ENCODE measurements at regions not wholly inside any gene's neighbourhood (a gene's known extent, or its start where the extent isn't known, plus 50 kb on each side); places are given as distances from the start of the nearest gene placed in this dataset.

DNA sequence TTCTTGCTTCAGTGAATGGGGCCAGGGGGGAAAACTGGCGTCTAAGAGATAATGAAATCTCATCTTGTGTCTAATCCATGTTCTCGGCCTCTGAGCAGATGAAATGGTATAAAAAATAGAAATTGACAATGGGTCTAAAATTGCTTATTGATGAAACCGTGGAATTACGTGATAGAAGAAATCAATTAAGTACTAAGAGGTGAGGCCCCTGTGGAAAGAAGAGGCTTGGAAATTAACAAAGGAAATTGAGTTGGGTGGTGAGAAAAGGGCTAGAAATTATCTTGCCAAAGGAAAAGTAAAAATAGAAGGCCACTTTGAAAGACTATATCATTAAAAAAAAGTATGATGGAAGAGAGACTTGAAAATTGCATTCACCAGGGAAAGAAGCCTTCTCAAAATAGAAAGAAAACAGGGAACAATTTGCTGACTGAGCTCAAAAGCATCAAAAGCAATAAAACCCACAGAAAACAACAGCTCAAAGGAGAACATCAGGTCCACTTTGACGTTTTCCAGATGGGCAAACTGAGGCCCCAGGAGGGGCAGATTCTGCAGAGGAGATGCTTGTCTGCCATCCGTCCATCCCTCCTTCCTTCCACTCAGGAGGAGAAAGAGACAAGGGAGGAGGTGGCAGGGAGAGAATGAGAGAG is 226.1 kb upstream of the RTL1 start:
- ChIA-PET CTCF (no interaction called here), POLR2A (interaction anchor here (0.7 kb wide), 1 partner anchor 686 kb away, joined by 4 read pairs; no protein-coding TSS in a partner anchor)
- Mint-ChIP-seq H3K27ac (no peak overlapping the region), H3K9me3 (no peaks in the 10 kb centered on the region), H3K4me1 (ENCODE audit: low read depth) (peaks cover 2% of the 10 kb centered on the region), H3K36me3 (ENCODE audit: low read depth) (no peaks in the 10 kb centered on the region), H3K27me3 (peaks cover 17% of the 10 kb centered on the region), H3K4me3 (no peak overlapping the region)
- DNase-seq (no peak), ATAC-seq (no peak)
- intact Hi-C loops (cut with micrococcal nuclease) = no loop called here
- TF ChIP-seq, protein P1, sequence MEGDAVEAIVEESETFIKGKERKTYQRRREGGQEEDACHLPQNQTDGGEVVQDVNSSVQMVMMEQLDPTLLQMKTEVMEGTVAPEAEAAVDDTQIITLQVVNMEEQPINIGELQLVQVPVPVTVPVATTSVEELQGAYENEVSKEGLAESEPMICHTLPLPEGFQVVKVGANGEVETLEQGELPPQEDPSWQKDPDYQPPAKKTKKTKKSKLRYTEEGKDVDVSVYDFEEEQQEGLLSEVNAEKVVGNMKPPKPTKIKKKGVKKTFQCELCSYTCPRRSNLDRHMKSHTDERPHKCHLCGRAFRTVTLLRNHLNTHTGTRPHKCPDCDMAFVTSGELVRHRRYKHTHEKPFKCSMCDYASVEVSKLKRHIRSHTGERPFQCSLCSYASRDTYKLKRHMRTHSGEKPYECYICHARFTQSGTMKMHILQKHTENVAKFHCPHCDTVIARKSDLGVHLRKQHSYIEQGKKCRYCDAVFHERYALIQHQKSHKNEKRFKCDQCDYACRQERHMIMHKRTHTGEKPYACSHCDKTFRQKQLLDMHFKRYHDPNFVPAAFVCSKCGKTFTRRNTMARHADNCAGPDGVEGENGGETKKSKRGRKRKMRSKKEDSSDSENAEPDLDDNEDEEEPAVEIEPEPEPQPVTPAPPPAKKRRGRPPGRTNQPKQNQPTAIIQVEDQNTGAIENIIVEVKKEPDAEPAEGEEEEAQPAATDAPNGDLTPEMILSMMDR (IDR thresholded peaks at IDR 0.05) = no peak

DNA sequence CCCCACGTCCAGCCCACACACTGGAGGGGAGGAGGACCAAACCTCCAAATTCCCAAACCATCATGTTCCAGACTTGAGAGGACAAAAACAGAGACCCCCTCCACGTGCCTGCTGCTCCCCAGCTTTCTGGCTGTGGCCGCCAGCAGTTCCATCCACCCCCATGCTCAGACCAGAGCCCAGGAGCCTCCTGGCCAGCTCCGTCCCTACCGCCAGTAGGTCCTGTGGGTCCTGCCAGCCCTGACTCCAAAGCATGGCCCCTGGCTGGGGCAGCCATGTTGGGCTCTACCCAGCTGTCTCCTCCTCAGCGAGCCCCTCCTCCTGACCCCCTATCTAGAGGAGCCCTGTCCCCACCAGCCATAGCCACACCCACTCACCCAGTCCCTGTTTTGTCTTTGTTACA is 227.3 kb upstream of the RTL1 start:
- ATAC-seq (no peak), DNase-seq (no peak)
- TF ChIP-seq, protein P1 (IDR thresholded peaks at IDR 0.05) = no peak
- no peaks in the 10 kb centered on the region for H3K36me3 Mint-ChIP-seq (ENCODE audit: low read depth)
- CTCF ChIA-PET = no interaction called here
- H3K4me3 Mint-ChIP-seq = no peak overlapping the region
- no peaks in the 10 kb centered on the region for H3K9me3 Mint-ChIP-seq
- H3K27me3 Mint-ChIP-seq = peaks cover 19% of the 10 kb centered on the region
- H3K27ac Mint-ChIP-seq = no peak overlapping the region
- intact Hi-C loops (cut with micrococcal nuclease) = no loop called here
- POLR2A ChIA-PET = interaction anchor here (1.7 kb wide), 1 partner anchor 11 kb away, joined by 5 read pairs; no protein-coding TSS in a partner anchor
- H3K4me1 Mint-ChIP-seq (ENCODE audit: low read depth) = peaks cover 3% of the 10 kb centered on the region

DNA sequence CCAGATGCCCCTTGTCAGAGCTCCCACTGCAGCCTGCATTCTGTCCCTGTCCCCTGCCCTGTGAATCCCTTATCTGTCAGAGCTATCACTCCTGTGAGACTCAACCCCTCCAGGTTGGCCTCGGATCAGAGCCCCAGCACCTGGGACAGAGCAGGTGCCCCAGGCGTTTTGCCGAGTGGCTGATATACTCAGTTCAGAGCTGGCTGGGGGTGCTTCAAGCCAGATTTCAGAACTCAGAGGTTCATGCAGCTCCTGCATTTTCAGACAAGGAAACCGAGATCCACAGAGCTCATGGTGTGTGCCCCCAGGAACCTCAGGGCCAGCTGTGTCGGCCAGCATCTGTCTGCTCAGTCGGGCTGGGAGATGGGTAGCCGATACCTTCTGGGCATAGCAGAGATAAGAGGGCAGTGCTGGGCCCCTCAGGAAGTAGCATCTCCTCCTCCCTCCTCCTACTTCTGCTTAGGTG is 228.0 kb upstream of the RTL1 start:
- CTCF ChIA-PET = no interaction called here
- Mint-ChIP-seq H3K36me3 (ENCODE audit: low read depth) (no peaks in the 10 kb centered on the region), H3K9me3 (no peaks in the 10 kb centered on the region)

DNA sequence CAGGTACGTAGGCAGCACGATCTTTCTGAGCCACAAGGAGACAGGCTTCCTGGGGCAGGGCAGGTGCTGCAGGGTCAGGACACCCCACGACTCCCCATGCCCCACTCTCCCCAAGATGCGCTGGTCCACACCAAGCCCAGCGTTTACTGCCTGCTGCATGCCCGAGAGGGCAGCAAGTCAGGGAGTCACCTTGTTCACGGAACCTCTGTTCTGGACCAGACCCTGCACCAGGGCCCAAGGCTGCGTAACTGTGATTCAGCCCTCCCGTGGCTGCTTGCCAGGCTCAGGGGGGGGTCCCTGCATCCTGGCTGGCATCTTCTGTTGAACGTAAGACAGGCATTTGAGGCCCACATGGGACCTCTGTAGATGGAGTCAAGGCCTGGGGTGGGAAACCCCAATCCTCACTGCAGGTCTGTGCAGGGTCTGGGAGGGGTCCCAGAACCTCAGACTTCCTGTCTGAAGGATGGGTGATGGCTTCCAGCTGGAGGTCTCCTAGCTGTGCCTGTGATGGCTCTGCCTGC is 228.6 kb upstream of the RTL1 start:
- TF ChIP-seq, protein P1 (IDR thresholded peaks at IDR 0.05) = no peak
- H3K27ac Mint-ChIP-seq = no peak overlapping the region
- DNase-seq (no peak), ATAC-seq (no peak)
- POLR2A ChIA-PET = interaction anchor here (1.1 to 1.7 kb wide), 2 partner anchors 12 to 16 kb away, joined by 3 to 5 read pairs; no protein-coding TSS in a partner anchor
- CTCF ChIA-PET = no interaction called here
- intact Hi-C loops (cut with micrococcal nuclease) = no loop called here
- no peaks in the 10 kb centered on the region for H3K9me3 Mint-ChIP-seq
- H3K4me1 Mint-ChIP-seq (ENCODE audit: low read depth) = peaks cover 3% of the 10 kb centered on the region
- no peak overlapping the region for H3K4me3 Mint-ChIP-seq
- H3K27me3 Mint-ChIP-seq = peaks cover 19% of the 10 kb centered on the region
- H3K36me3 Mint-ChIP-seq (ENCODE audit: low read depth) = no peaks in the 10 kb centered on the region

More for the DNA sequence above, 228.0 kb upstream of the RTL1 start:
- Mint-ChIP-seq H3K4me3 (no peak overlapping the region), H3K27me3 (peaks cover 19% of the 10 kb centered on the region), H3K27ac (no peak overlapping the region), H3K4me1 (ENCODE audit: low read depth) (peaks cover 3% of the 10 kb centered on the region)
- DNase-seq (no peak), ATAC-seq (no peak)
- POLR2A ChIA-PET = interaction anchor here (1.7 kb wide), 1 partner anchor 12 kb away, joined by 5 read pairs; no protein-coding TSS in a partner anchor
- intact Hi-C loops (cut with micrococcal nuclease) = no loop called here
- TF ChIP-seq, protein P1 (IDR thresholded peaks at IDR 0.05) = no peak

DNA sequence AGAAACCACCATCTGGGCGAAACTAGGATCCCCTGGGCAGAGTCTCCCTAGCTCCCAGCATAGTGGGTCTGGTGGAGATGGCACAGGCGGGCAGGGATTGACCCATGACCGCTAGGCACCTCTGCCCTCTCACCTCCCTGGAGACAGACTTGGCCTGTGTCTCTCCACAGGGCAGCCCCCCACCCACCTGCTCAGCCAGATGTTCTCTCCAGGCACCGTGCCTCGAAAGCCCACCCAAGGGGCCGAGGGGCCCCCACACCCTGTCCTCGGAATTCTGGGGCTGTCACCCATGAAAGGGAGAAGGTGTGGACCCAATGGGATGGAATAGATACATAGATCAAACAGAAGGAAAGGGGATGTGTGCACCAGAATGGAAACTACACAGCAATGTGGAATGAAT is 229.1 kb upstream of the RTL1 start:
- Mint-ChIP-seq H3K9me3 (no peaks in the 10 kb centered on the region), H3K27me3 (peaks cover 20% of the 10 kb centered on the region), H3K4me3 (no peak overlapping the region), H3K36me3 (ENCODE audit: low read depth) (no peaks in the 10 kb centered on the region), H3K4me1 (ENCODE audit: low read depth) (peaks cover 3% of the 10 kb centered on the region), H3K27ac (no peak overlapping the region)
- intact Hi-C loops (cut with micrococcal nuclease) = no loop called here
- CTCF ChIA-PET = no interaction called here
- ATAC-seq = no peak
- TF ChIP-seq, protein P1 (IDR thresholded peaks at IDR 0.05) = no peak
- POLR2A ChIA-PET = interaction anchor here (1.1 kb wide), 1 partner anchor 16 kb away, joined by 3 read pairs; no protein-coding TSS in a partner anchor
- no peak for DNase-seq
